HG03439 (cell line): ENCODE measurements at regions not wholly inside any gene's neighbourhood (a gene's known extent, or its start where the extent isn't known, plus 50 kb on each side); places are given as distances from the start of the nearest gene placed in this dataset.
"Not testable (repeated sequence)": the region's sequence is repeated elsewhere in the genome, so short reads cannot be mapped to it uniquely, and the experiment has no call there.

Experiments used
- ATAC-seq: cut with Tn5 transposase; IDR thresholded peaks from one replicate; pipeline ENCODE4 v1.9.1; 2021; ENCODE audit warnings: mild to moderate bottlenecking, moderate library complexity; ENCODE audit not compliant: unreplicated experiment

DNA sequence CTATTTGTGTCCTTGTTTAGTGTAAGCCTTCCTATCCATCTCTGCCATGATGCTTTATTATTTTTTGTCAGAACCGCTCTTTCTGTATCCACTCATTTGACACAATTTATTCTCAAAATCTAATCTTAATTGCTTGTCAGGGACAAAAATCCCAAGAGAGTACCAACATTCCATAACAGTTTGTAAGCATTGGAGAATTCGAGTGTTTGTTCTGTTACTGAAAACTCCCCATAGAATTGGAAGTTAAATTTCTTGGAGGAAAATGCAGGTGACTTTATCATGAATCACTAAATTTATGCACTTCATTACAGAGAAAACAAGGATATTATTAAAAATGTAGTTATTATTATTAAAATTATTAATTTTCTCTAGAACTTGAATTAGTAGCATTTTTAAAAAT lies 1986.1 kb downstream of the ARAP2 start:
- no peak for ATAC-seq

DNA sequence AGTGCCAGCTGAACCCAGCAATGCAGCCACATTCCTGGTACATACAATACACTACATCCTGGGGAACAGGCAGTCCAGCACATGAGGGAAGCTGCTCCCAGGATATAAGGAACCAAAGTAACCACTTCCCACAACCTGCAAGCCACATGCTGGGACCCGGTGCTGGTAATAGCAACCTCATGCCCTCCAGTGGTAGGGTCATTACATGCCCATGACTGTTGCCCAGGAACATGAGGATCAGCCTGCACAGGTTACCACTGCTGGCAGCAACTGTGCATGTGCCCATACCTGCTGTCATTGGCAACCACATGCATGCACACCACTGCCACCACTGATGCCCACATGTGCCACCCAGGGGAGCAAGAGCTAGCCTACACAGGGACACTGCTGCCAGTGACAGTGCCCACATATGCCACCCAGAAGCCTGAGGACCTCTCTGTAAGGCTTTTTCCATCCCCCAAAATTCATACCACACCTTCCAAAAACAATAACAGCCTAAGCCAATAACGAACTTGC lies 1982.5 kb downstream of the ARAP2 start:
- no peak for ATAC-seq

DNA sequence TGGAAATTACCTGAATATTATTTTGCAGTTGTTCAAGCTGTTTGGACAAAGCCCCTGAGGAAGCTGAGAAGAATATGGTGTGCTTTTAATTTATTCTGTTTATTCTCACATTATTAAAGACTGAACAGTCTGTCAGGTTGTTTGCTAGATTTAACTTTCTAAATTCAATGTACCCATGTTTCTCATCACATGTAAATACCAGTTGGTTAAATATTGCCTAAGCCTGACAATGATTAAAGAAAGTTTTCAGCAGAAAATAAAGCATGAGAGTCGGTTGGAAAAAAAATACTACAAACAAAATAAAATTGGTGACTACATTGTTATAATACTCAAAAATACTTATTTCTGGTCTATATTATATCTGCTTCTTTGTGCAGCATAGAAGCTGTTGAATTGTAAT lies 1974.7 kb downstream of the ARAP2 start:
- no peak for ATAC-seq

DNA sequence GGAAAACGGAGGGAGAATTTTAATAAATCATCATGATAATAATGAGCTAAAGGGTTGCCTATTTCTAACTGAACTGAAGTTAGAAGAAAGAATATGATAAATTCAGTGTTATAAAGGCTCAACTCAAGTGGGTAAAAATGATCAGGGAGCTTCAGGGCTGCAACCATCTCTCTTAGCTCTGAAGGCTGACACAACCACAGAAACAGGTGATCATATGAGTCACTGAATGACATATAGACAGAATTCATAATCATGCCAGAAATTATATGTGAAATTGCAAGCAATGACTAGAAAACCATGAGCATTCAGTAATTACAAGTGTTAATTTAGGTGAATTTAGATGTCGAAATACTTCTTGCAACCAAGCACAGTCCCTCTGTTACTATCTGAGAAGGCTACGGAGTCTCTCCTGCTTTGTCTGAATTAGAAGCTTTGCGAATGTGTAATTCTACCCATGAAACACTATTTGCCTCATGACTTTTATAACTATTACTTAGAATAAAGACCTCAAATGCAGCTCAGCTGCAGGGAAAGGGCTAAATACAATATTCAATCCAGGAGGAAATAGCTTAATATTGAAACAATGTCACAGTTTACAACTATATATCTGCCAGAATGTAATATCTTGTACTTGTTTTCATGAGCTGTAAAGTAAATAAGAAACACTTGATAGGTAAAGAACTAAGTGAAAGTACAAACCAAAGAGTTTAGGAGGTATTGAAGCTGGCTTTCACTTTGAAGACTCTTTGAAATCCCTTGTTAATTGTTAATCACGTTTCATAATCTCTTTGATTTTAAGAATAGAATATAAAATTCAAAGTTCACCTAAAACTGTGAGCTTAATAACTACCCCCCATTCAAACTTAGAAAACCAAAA lies 1972.6 kb downstream of the ARAP2 start:
- no peak for ATAC-seq

DNA sequence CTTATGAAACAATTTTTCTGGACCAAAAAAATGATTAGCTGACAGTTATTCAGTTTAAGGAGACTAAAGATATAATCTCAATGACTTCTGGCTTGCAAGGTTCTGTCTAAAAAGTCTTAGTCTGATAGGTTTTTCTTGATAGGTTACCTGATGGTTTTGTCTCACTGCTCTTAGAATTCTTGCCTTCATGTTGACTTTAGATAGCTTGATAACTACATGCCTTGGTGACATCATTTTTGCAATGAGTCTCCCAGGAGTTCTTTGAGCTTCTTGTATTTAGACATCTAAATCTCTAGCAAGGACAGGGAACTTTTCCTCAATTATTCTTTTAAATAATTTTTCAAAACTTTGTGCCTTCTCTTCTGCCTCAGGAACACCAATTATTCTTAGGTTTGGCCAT lies 1965.3 kb downstream of the ARAP2 start:
- no peak for ATAC-seq

DNA sequence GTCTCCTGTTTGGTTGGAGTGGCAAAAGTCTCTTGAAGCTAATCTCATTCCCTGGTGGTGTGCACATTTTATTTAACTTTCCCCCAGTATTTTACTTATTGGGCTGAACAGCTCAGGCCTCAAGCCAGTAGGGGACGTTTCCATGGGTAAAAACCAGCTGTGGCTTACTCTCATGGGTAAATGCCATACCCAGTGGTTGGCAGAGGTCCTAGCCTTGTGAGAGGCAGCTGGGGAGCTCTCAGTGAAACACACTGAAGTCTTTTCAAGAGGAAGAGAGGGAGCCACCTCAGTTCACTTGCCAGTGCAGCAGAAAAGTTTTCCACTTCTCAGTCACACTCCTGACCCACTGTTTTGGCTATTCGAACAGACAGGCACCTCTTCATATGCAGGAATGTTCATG lies 1964.2 kb downstream of the ARAP2 start:
- ATAC-seq, result no peak

DNA sequence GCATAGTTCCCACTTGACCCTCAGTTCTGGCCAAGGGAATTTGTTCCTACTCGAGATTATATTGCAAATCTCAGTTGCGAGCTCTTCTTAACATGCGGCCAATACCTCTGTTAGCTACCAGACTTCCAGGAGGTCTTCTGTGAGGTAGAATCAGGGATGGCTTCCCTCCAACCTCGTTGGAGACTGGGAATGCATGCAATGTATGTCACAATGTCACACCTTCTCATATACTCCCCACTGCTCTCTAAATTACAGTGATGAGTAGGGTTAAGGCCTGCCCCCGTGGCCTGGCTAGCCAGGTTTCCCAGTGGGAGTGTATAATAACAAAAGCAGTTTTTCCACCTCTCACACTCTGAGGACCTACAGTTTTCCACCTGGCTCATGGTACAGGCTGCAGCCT lies 1962.5 kb downstream of the ARAP2 start:
- no peak for ATAC-seq

DNA sequence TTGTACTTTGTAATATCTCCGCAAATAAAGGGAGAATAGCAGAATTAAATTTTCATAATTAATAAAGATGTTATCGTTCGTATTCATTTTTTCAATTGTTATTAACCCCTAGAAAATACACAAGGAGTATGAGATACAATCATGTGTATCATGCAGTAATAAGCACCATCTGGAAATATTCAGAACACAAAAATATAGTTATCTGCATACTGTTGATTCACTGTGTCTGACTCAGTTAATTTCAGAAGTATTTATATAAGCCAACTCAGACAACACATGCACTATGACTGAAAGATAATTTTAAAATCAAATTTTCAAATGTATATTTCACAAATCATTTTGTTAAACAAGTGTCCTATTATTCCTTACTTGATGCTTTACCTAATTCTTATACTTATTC lies 1954.8 kb downstream of the ARAP2 start:
- ATAC-seq, result no peak

DNA sequence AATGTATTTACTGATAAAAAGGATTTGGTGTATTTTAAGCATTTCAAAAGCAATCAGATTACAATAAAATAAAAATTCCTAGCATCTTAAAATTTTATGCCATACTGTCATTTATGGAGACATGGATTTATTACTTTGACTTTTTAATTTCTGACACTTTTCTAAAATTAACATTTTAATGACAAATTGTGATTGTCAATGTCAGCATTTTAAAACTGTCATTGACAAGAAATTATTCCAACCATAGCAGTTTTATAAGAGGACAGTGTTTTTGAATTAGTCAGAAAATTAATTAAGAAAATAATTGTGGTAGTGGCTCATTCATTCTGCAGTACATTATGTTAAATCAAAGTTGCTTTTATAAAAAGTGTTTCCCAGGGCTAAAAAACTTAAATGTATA lies 1954.4 kb downstream of the ARAP2 start:
- ATAC-seq, result no peak

DNA sequence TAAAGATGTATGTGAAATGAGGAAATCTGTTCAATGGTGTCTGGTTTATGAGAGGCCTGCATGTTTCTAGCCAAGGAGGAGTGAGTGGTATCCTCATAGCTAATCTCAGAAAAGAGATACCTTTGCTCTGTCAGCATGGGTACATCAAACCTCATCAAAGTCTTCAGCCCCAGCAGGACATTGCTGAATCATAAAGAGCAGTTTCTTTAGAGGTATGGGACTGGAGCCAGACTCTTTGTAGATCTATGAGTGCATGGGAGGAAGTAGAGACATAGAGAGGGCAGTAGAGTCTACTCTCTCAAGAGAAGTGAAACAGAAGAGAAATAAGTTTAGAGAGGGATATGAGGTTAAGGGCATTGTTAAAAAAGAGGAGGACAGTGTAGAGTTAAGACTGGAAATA lies 1950.9 kb downstream of the ARAP2 start:
- ATAC-seq, result no peak

DNA sequence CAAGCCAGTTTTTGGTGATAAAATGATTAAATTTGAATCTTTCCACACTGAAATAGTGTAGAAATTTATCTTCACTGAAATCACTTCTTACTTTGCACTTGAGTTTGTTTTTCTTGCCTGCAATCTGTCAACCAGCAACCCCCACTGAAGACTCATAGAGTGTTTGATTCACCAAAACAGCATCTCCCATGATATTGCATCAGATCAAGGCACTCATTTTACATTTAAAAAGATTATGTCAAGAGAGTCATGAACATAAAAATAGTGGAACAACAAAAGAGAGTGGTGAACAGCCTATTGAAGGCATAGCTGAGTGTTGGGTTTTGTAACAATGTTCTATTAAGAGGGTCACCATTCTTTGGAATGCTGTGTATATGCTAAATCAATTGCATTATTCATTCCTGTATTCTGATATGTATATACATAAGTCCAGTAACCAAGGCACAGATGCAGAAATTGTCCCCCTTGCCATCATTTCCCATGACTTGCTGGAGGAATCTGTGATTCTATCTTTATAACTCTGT lies 1934.9 kb downstream of the ARAP2 start:
- no peak for ATAC-seq

DNA sequence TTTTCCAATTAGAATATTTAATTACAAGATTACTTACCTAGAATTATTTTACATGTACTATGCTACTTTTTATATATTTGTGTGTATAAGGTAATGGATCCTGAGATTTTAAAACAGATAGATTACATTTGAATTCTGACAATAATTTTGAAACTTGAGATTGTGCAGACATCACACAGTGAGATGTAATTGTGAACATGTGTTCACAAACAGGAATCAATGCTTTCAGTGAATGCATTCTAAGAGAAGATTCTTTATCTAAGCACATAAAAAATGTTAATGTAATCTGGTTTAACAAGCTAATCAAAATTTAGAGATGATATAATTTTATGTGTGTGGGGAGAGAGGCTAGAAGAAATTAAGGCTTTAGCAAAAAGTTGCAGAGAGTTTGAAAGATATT lies 1925.5 kb downstream of the ARAP2 start:
- no peak for ATAC-seq

DNA sequence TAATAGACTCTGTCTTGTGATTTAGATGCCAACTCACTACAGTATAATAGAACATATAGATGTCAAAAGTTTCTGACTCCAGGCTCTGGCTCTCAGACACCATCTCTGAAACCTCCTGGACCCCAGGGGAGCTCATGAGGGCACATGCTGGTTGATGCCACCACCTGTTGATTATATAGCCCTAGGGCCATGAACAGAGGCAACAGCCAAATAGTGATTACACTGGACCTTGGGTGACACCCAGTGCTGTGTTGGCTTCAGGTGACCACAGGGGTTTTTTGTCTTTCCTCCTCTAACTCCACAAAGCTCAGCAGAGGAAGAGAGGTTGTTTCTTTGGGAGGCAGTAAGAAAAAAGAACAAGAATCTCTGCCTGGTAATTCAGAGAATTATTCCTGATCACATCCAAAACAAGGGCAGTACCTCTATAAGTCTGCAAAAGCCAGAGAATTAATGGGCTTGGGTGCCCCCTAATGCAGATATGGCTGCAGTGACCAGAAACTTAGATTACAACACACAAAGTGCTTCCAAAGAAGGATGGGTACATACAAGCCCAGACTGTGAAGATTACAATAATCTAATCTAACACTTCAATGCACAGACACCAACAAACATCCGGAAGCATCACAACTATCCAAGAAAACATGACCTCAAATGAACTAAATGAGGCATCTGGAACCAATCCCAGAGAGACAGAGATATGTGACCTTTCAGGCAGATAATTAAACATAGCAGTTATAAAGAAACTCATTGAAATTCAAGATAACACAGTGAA lies 1920.6 kb downstream of the ARAP2 start:
- ATAC-seq, result no peak

DNA sequence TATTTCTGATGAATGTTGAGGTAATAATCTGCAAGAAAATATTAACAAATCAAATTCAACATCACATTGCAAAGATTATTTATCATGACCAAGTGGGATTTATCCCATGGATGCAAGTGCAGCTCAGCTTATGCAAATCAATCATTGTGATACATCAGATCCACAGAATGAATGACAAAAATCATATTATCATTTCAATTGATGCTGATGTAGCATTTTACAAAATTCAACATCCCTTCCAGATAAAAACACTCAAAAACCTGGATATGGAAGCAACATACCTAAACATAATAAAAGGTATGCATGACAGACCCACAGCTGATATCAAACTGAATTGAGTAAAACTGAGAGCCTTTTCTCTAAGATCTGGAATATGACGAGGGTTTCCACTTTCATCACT lies 1915.4 kb downstream of the ARAP2 start:
- ATAC-seq, result no peak

DNA sequence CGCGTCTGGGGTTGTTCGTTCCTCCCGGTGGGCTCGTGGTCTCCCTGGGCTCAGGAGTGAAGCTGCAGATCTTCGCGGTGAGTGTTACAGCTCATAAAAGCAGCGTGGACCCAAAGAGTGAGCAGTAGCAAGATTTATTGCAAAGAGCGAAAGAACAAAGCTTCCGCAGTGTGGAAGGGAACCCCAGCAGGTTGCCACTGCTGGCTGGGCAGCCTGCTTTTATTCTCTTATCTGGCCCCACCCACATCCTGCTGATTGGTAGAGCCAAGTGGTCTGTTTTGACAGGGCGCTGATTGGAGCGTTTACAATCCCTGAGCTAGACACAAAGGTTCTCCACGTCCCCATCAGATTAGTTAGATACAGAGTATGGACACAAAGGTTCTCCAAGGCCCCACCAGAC lies 1909.2 kb downstream of the ARAP2 start:
- not testable (repeated sequence) for ATAC-seq

DNA sequence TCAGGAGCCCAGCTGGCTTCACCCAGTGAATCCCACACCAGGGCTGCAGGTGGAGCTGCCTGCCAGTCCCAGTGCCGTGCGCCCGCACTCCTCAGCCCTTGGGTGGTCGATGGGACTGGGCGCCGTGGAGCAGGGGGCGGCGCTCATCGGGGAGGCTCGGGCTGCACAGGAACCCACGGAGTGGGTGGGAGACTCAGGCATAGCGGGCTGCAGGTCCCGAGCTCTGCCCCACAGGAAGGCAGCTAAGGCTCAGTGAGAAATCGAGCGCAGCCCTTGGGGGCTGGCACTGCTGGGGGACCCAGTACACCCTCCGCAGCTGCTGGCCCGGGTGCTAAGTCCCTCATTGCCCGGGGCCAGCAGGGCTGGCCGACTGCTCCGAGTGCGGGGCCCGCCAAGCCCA lies 1908.8 kb downstream of the ARAP2 start:
- not testable (repeated sequence) for ATAC-seq

DNA sequence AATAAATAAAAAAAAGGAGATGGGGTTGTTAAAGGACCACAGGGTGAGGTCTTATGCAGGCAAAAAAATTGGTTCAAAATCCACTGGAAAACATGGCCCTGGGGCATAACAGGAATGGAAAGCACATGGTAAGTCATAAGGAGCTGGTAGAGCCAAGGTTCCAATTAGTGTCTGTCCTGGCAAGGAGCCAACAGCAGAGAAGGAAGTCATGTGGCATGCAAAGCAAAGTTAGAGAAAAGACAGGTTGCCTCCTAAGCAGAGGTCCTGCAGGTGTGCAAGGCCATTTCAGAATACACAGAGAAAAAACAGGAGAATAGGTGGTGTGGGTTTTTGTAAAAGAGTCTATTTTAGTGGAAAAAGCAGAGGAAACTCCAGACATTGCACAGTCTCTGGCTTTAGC lies 1881.7 kb downstream of the ARAP2 start:
- ATAC-seq, result no peak

DNA sequence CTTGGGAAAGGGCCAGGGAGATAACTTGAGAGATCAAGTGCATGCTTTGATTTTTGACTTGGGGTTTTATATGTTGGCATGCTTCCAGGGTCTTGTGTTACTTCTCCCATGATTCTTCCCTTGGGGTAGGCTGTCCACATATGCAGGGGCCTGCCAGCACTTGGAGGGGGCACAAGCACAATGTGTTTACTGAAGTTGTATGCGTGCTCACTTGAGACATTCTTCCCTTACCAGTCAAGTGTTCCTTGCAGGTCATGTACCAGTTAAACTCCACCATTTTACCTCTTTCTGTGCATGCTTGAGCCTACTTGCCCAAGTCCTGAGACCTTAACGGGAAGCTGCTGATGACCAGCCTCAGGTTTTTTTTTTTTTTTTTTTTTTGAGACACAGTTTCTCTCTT lies 1880.5 kb downstream of the ARAP2 start:
- ATAC-seq, result no peak

DNA sequence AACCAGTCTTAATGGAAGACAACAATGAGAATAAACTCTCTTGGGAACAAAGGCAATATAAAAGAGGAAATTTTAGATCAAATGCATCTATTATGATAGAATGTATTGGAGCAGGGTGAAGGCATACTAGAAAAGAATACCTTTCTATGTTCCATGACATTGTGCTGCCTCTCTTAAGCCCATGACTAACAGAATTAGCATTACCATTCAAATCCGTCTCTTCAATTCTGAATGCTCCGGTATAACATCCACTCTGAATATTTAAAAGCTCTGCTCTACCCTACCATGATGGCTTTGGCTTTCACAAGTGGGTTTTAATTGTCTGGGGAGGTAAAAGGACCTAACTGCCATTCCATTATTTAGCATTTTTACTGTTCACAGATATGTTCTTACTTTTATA lies 1878.4 kb downstream of the ARAP2 start:
- ATAC-seq, result no peak

DNA sequence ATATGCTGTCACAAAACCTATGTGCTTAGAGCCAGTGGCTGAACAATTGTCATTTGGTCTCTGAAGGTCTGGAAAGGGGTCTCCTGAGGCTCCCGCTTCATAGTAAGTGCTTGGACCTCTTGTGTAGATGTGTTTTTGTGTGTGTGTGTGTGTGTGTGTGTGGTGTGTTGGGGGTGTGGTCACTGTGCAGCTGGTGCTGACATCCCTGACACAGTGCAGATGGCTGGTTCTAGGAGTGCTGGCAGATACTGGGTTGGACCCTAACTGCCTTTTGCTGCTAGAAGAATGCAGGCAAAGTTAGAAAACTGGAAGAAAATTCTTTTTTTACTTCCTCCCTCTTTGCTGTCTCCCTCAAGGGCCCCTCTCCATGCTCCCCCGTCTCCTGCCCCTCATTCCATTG lies 1872.6 kb downstream of the ARAP2 start:
- no peak for ATAC-seq

DNA sequence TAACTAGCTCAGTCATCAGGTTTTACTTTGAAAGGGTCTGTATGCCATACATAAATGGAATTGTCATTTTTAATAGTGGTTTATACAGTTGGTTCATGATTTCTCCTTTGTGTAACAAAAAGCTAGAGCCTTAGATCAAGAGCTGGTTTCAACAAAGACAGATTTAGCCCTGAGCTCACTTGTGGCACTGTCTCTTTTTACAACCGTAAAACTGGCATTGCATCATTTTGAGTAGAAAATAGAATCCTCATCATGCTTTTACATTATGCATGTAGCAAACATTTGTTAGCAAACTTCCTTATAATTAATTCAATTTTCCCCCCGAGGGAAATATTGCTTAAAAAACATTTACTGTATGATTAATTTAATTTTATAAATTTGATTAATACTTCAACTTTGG lies 1871.5 kb downstream of the ARAP2 start:
- ATAC-seq, result no peak

DNA sequence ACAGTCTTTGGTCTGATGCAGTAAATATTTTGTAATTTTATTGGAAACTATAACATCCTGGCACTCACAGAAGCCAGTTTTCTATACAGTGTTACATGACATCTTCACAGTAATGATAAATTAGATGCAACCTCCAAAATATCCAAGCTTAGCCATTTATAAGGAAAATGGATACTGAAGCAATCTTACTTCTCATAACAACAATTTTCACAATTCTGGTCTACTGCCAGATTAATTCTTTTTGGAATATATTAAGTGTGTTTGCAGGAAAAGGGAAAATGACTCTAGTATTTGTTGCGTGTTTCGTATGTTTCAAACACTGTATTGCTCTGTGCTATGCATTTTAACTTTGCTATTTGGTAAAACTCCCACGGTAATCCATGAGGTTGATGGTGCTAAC lies 1870.9 kb downstream of the ARAP2 start:
- ATAC-seq, result no peak
